ENCODE measurements at regions not wholly inside any gene's neighbourhood (a gene's known extent, or its start where the extent isn't known, plus 50 kb on each side); places are given as distances from the start of the nearest gene placed in this dataset.

- no peak for TF ChIP-seq POLR2AphosphoS5 (IDR thresholded peaks at IDR 0.05; ENCODE audit: low read depth, low read length)
- no peak for TF ChIP-seq POLR2A (IDR thresholded peaks at IDR 0.05; ENCODE audit: low read depth, low read length)
These were observed 275.3 kb downstream of the METTL15 start for GRCh38 chr11:28383456-28383855.
